K562 (cell line): ENCODE measurements at regions not wholly inside any gene's neighbourhood (a gene's known extent, or its start where the extent isn't known, plus 50 kb on each side); places are given as distances from the start of the nearest gene placed in this dataset.

Experiments
- ATAC-seq: fragments of 200-7000 bp; cut with Tn5 transposase; 3 replicates; pipeline ENCODE4 v1.9.1; 2020; ENCODE audit warnings: moderate library complexity
- BruUV-seq: library from RNA; stranded (reverse); fragments of 400-500 nt; replicated peaks from 2 replicates; lab custom pipeline; 2021; lab: Mats Ljungman, UMichigan
- CTCF ChIA-PET: fragments of 300-600 bp; formaldehyde crosslinking; extraction: SDS; loops from one replicate; lab custom pipeline; 2021; ENCODE audit warnings: low intra/inter-chr PET ratio; lab: Yijun Ruan, JAX
- POLR2A ChIA-PET: fragments of 300-600, 350-650 bp; sonication (Branson Sonifier 250); formaldehyde crosslinking; extraction: SDS; loops from one replicate; lab custom pipeline; 2021; ENCODE audit warnings: antibody characterized with exemption, inconsistent platforms; lab: Yijun Ruan, JAX
- DNase-seq, 4 experiments: peaks; one replicate each; pipeline versions ENCODE4 v3.0.0 to v3.0.0-alpha.2; 2011 to 2018; ENCODE audit warnings: low spot score in 3 of 4, mixed read lengths in 3 of 4; ENCODE audit errors: extremely low read depth in 1 of 4
- FAIRE-seq: peaks from 2 replicates; lab custom pipeline; 2011; peaks lifted over from hg19 to GRCh38; lab: Jason Lieb, UNC
- H2AFZ ChIP-seq: 2 replicates; pipeline ENCODE4 v1.6.0; 2011; ENCODE audit warnings: low read depth, low read length, control low read depth, inconsistent platforms
- H3K27ac ChIP-seq: fragments of 200-600 bp; 3 replicates; pipeline ENCODE4 v1.8.0; 2011; ENCODE audit warnings: low read depth, mild to moderate bottlenecking, control low read depth, inconsistent platforms, low read length, moderate library complexity, mixed read lengths; ENCODE audit errors: extremely low read depth
- H3K27me3 ChIP-seq, 2 experiments: fragments of 300-600 bp in 1 of 2; 2 replicates in 1 of 2; 3 replicates in 1 of 2; pipeline versions ENCODE4 v1.6.0 to v1.8.0; 2011; ENCODE audit warnings: inconsistent platforms in 2 of 2, low read length in 2 of 2, mild to moderate bottlenecking in 1 of 2, mixed read lengths in 1 of 2, moderate library complexity in 1 of 2; ENCODE audit not compliant: control insufficient read depth in 2 of 2, insufficient read depth in 2 of 2
- H3K36me3 ChIP-seq: fragments of 300-600 bp; 3 replicates; pipeline ENCODE4 v1.8.0; 2011; ENCODE audit warnings: mild to moderate bottlenecking, low read length, inconsistent platforms; ENCODE audit not compliant: control insufficient read depth, insufficient read depth
- H3K4me1 ChIP-seq, 2 experiments: fragments of 200-600 bp in 1 of 2; replicated peaks in 1 of 2; 2 replicates in 1 of 2; 3 replicates in 1 of 2; pipeline versions ENCODE4 v1.5.1 to v1.8.0; 2011; ENCODE audit warnings: inconsistent platforms in 2 of 2, low read length in 2 of 2, mild to moderate bottlenecking in 1 of 2, mixed read lengths in 1 of 2, moderate library complexity in 1 of 2; ENCODE audit not compliant: control insufficient read depth in 2 of 2, insufficient read depth in 2 of 2
- H3K4me2 ChIP-seq: 2 replicates; pipeline ENCODE4 v1.6.1; 2011; ENCODE audit warnings: low read length, control low read depth, inconsistent platforms, mixed read lengths; ENCODE audit not compliant: insufficient read depth
- H3K4me3 ChIP-seq: fragments of 200-600 bp; sonication (generic), shearing (Covaris generic); 2 replicates; pipeline ENCODE4 v1.5.1; 2016; ENCODE audit warnings: control low read depth, inconsistent platforms
- H3K79me2 ChIP-seq: fragments of 200-600 bp; 3 replicates; pipeline ENCODE4 v1.8.0; 2011; ENCODE audit warnings: low read length, inconsistent platforms; ENCODE audit not compliant: control insufficient read depth, insufficient read depth
- H3K9ac ChIP-seq, 2 experiments: 2 replicates each; pipeline versions ENCODE4 v1.6.0 to v1.6.1; 2011; ENCODE audit warnings: low read depth in 2 of 2, low read length in 2 of 2, control low read depth in 1 of 2, inconsistent platforms in 1 of 2, mild to moderate bottlenecking in 1 of 2, mixed read lengths in 1 of 2; ENCODE audit not compliant: insufficient read depth in 1 of 2
- H3K9me1 ChIP-seq: one replicate; pipeline ENCODE4 v1.6.0; 2011; ENCODE audit warnings: inconsistent platforms, mild to moderate bottlenecking, low read length, moderate library complexity; ENCODE audit not compliant: control insufficient read depth, insufficient read depth
- H3K9me3 ChIP-seq: replicated peaks from 2 replicates; pipeline ENCODE4 v1.5.1; 2011; ENCODE audit warnings: low read depth, low read length, inconsistent platforms; ENCODE audit not compliant: control insufficient read depth, insufficient read depth
- H4K20me1 ChIP-seq: replicated peaks from 2 replicates; pipeline ENCODE4 v1.6.1; 2011; ENCODE audit warnings: low read length, inconsistent platforms, mixed read lengths; ENCODE audit not compliant: control insufficient read depth, insufficient read depth
- ARID2 ChIP-seq: fragments of 450-650 bp; IDR thresholded peaks from 2 replicates; pipeline ENCODE4 v1.6.1; 2017; ENCODE audit warnings: antibody characterized with exemption, mild to moderate bottlenecking
- EWSR1 ChIP-seq: fragments of 450-650 bp; IDR thresholded peaks from 2 replicates; pipeline ENCODE4 v1.6.1; 2018; ENCODE audit warnings: borderline replicate concordance, mild to moderate bottlenecking, low read depth, moderate library complexity; ENCODE audit not compliant: partially characterized antibody
- HMG20A ChIP-seq: fragments of 450-650 bp; formaldehyde crosslinking; conservative IDR thresholded peaks from 2 replicates; pipeline ENCODE4 v1.4.0; 2020; ENCODE audit warnings: mild to moderate bottlenecking, mixed read lengths
- HSF4 ChIP-seq: fragments of 250-450 bp; sonication (Bioruptor Pico); IDR thresholded peaks from 2 replicates; pipeline ENCODE4 v2.1.2; 2022; ENCODE audit warnings: mild to moderate bottlenecking, moderate library complexity, borderline replicate concordance
- IFI16 ChIP-seq: fragments of 250-450 bp; sonication (Bioruptor Pico); IDR thresholded peaks from 2 replicates; pipeline ENCODE4 v2.1.2; 2022; ENCODE audit warnings: mild to moderate bottlenecking, inconsistent platforms
- KHSRP ChIP-seq: fragments of 450-650 bp; IDR thresholded peaks from 2 replicates; pipeline ENCODE4 v1.6.1; 2017
- NCOA4 ChIP-seq: fragments of 450-650 bp; IDR thresholded peaks from 2 replicates; pipeline ENCODE4 v1.6.1; 2018; ENCODE audit warnings: mild to moderate bottlenecking; ENCODE audit not compliant: partially characterized antibody
- OTX1 ChIP-seq: fragments of 450-650 bp; formaldehyde crosslinking; IDR thresholded peaks from 2 replicates; pipeline ENCODE4 v1.4.0; 2022; ENCODE audit warnings: mild to moderate bottlenecking
- PHB ChIP-seq: fragments of 250-450 bp; sonication (Bioruptor Pico); IDR thresholded peaks from 2 replicates; pipeline ENCODE4 v1.5.0; 2021
- RB1 ChIP-seq: fragments of 450-650 bp; IDR thresholded peaks from 2 replicates; pipeline ENCODE4 v1.6.1; 2017; ENCODE audit warnings: low read depth, mild to moderate bottlenecking
- WHSC1 ChIP-seq: IDR thresholded peaks from one replicate; pipeline ENCODE4 v1.6.1; 2012; ENCODE audit warnings: low read length, control low read depth, inconsistent platforms
- XRCC3 ChIP-seq: fragments of 450-650 bp; IDR thresholded peaks from 2 replicates; pipeline ENCODE4 v1.6.1; 2017; ENCODE audit warnings: mild to moderate bottlenecking, moderate library complexity
- XRCC5 ChIP-seq: fragments of 200-400 bp; formaldehyde crosslinking; IDR thresholded peaks from 2 replicates; pipeline ENCODE4 v1.6.1; 2017; ENCODE audit warnings: low read depth, mild to moderate bottlenecking, low read length
- ZFPM2 ChIP-seq: fragments of 250-450 bp; sonication (Bioruptor Pico); IDR thresholded peaks from 2 replicates; pipeline ENCODE4 v1.5.1; 2022; ENCODE audit warnings: mild to moderate bottlenecking
- ZNF253 ChIP-seq: fragments of 250-450 bp; sonication (Bioruptor Pico); conservative IDR thresholded peaks from 2 replicates; pipeline ENCODE4 v1.6.1; 2021; ENCODE audit warnings: mild to moderate bottlenecking
- WGBS: fragments of 100-300 bp; shearing (Covaris generic); methylation state at CpG from one replicate; pipeline ENCODE4 v1.1.6; 2016; ENCODE audit warnings: low coverage, mixed read lengths; ENCODE audit not compliant: insufficient coverage; ENCODE audit errors: missing lambda C conversion rate; 5-methylcytosine and 5-hydroxymethylcytosine counted together
- in situ Hi-C: fragments of 300-500 bp; cut with MboI; formaldehyde crosslinking; loops from 4 replicates; pipeline ENCODE4 v1.15.0; 2018; ENCODE audit warnings: inconsistent platforms, mixed read lengths
- intact Hi-C: fragments of 100-400 bp; cut with micrococcal nuclease; formaldehyde crosslinking; loops from 2 replicates; pipeline ENCODE4 v1.14.2; 2022
- TF ChIP-seq, protein P1 (sequence below): fragments of 450-650 bp; formaldehyde crosslinking; IDR thresholded peaks from 2 replicates; pipeline ENCODE4 v1.4.0; 2022; ENCODE audit warnings: mild to moderate bottlenecking, moderate library complexity
- TF ChIP-seq, protein P2 (sequence below): fragments of 250-450 bp; sonication (Bioruptor Pico); IDR thresholded peaks from 2 replicates; pipeline ENCODE4 v1.8.0; 2022; ENCODE audit warnings: inconsistent platforms, mild to moderate bottlenecking, moderate library complexity, borderline replicate concordance
- TF ChIP-seq, protein P3 (sequence below): fragments of 450-650 bp; formaldehyde crosslinking; IDR thresholded peaks from 2 replicates; pipeline ENCODE4 v1.4.0; 2022; ENCODE audit warnings: missing genetic modification characterization

- no peaks in the 10 kb centered on the region for H3K36me3 ChIP-seq
- no peak overlapping the region for H3K9ac ChIP-seq
- ChIA-PET POLR2A (no interaction called here), CTCF (no interaction called here)
- no peak for ATAC-seq
- no TSS peak for BruUV-seq
- H3K27me3 ChIP-seq, result no peaks in the 10 kb centered on the region
- no peak overlapping the region for H3K4me2 ChIP-seq
- H3K4me1 ChIP-seq, result no peaks in the 10 kb centered on the region
- no peak for FAIRE-seq
- no peaks in the 10 kb centered on the region for H3K79me2 ChIP-seq
- H3K4me3 ChIP-seq, result no peak overlapping the region
- no peak overlapping the region for H2AFZ ChIP-seq
- no peaks in the 10 kb centered on the region for H3K9me1 ChIP-seq
- TF ChIP-seq, protein P1, sequence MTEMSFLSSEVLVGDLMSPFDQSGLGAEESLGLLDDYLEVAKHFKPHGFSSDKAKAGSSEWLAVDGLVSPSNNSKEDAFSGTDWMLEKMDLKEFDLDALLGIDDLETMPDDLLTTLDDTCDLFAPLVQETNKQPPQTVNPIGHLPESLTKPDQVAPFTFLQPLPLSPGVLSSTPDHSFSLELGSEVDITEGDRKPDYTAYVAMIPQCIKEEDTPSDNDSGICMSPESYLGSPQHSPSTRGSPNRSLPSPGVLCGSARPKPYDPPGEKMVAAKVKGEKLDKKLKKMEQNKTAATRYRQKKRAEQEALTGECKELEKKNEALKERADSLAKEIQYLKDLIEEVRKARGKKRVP (CRISPR knock-in tag), result no peak
- no peak for TF ChIP-seq KHSRP
- TF ChIP-seq IFI16 (CRISPR knock-in tag), result no peak
- TF ChIP-seq, protein P2, sequence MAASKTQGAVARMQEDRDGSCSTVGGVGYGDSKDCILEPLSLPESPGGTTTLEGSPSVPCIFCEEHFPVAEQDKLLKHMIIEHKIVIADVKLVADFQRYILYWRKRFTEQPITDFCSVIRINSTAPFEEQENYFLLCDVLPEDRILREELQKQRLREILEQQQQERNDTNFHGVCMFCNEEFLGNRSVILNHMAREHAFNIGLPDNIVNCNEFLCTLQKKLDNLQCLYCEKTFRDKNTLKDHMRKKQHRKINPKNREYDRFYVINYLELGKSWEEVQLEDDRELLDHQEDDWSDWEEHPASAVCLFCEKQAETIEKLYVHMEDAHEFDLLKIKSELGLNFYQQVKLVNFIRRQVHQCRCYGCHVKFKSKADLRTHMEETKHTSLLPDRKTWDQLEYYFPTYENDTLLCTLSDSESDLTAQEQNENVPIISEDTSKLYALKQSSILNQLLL (CRISPR knock-in tag), result no peak
- TF ChIP-seq ZFPM2 (CRISPR knock-in tag), result no peak
- TF ChIP-seq PHB (CRISPR knock-in tag), result no peak
- no peak for TF ChIP-seq ZNF253
- TF ChIP-seq EWSR1, result no peak
- no peak for TF ChIP-seq XRCC5
- TF ChIP-seq, protein P3, sequence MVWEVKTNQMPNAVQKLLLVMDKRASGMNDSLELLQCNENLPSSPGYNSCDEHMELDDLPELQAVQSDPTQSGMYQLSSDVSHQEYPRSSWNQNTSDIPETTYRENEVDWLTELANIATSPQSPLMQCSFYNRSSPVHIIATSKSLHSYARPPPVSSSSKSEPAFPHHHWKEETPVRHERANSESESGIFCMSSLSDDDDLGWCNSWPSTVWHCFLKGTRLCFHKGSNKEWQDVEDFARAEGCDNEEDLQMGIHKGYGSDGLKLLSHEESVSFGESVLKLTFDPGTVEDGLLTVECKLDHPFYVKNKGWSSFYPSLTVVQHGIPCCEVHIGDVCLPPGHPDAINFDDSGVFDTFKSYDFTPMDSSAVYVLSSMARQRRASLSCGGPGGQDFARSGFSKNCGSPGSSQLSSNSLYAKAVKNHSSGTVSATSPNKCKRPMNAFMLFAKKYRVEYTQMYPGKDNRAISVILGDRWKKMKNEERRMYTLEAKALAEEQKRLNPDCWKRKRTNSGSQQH (CRISPR knock-in tag), result no peak
- no peak for TF ChIP-seq RB1
- no peak for TF ChIP-seq HMG20A
- no peak for TF ChIP-seq NCOA4
- no peak for TF ChIP-seq OTX1 (CRISPR knock-in tag)
- TF ChIP-seq ARID2, result no peak
- TF ChIP-seq WHSC1, result no peak
- no peak for TF ChIP-seq XRCC3
- no peak for TF ChIP-seq HSF4 (CRISPR knock-in tag)
- in situ Hi-C loops (no loop called here), intact Hi-C loops (no loop called here)
- DNase-seq, result no peak
- no peak overlapping the region for H3K27ac ChIP-seq
- 2% methylated on average over 4 of the region's 4 CpGs for WGBS
- no peaks in the 10 kb centered on the region for H3K9me3 ChIP-seq
- no peaks in the 10 kb centered on the region for H4K20me1 ChIP-seq
These were observed 266.0 kb upstream of the ZNF462 start for GRCh38 chr9:106596984-106597383.
